ENCODE measurements at regions not wholly inside any gene's neighbourhood (a gene's known extent, or its start where the extent isn't known, plus 50 kb on each side); places are given as distances from the start of the nearest gene placed in this dataset.

- TF ChIP-seq POLR2AphosphoS5 (IDR thresholded peaks at IDR 0.05; ENCODE audit: low read depth, low read length), result no peak
- no peak for TF ChIP-seq POLR2A (IDR thresholded peaks at IDR 0.05; ENCODE audit: low read depth, low read length)
- TF ChIP-seq TAF1 (IDR thresholded peaks at IDR 0.05; ENCODE audit: borderline replicate concordance, low read depth, low read length), result no peak
These were observed 425.8 kb downstream of the TMEM121 start for GRCh38 chr14:105952222-105952621.
